ENCODE measurements at regions not wholly inside any gene's neighbourhood (a gene's known extent, or its start where the extent isn't known, plus 50 kb on each side); places are given as distances from the start of the nearest gene placed in this dataset.

GRCh38 chr14:55897031-55897430 lies 221.2 kb upstream of the PELI2 start:
- TF ChIP-seq, protein P1, sequence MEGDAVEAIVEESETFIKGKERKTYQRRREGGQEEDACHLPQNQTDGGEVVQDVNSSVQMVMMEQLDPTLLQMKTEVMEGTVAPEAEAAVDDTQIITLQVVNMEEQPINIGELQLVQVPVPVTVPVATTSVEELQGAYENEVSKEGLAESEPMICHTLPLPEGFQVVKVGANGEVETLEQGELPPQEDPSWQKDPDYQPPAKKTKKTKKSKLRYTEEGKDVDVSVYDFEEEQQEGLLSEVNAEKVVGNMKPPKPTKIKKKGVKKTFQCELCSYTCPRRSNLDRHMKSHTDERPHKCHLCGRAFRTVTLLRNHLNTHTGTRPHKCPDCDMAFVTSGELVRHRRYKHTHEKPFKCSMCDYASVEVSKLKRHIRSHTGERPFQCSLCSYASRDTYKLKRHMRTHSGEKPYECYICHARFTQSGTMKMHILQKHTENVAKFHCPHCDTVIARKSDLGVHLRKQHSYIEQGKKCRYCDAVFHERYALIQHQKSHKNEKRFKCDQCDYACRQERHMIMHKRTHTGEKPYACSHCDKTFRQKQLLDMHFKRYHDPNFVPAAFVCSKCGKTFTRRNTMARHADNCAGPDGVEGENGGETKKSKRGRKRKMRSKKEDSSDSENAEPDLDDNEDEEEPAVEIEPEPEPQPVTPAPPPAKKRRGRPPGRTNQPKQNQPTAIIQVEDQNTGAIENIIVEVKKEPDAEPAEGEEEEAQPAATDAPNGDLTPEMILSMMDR (IDR thresholded peaks at IDR 0.05; ENCODE audit: low read depth, low read length, missing control alignments), result no peak
- DNase-seq (ENCODE audit: extremely low read depth, low read depth), result no peak
- no peak overlapping the region for H3K4me3 ChIP-seq (replicated peaks; ENCODE audit: low read depth, low read length)

DNA sequence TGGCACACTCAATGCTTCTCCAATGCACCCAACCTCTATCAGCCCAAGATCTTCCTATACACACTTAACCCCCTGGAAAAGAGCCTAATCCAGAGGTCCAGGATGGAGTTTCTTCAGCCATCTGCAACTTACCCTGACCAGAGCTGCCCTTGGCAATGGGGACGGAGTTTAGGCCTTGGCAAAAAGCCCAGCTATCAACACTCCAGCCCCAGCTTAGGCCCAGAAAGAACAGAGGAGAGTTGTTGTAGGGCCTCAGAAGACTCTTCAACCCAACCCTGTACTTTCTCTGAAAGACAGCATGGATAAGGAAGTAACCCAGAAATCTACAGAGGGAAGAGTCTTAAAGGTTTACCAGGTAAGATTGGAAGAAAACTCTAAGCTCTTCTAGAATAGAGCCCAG lies 219.3 kb upstream of the PELI2 start:
- no peak for DNase-seq (ENCODE audit: extremely low read depth, low read depth)
- TF ChIP-seq, protein P1 (IDR thresholded peaks at IDR 0.05; ENCODE audit: low read depth, low read length, missing control alignments), result no peak
- H3K4me3 ChIP-seq (replicated peaks; ENCODE audit: low read depth, low read length), result no peak overlapping the region

- no peak for DNase-seq (ENCODE audit: extremely low read depth, low read depth)
- H3K4me3 ChIP-seq (replicated peaks; ENCODE audit: low read depth, low read length), result no peak overlapping the region
Measured at GRCh38 chr14:55899531-55899930, 218.7 kb upstream of the PELI2 start.

DNA sequence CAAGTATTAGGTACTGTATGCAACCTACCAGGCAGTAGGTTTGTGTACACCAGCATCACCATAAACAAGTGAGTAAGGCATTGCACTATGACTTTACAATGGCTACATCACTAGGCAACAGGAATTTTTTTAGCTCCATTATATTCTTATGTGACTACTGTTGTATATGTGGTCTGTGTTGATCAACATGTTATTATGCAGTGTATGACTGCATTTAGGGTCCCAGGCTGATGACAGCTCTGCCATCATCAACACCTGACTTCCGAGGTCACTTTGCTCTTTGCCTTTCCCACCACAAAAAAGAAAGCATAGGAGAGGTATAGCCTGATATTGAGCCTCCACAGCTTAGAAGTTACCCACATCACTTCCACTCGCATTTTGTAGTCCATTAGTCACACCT lies 217.5 kb upstream of the PELI2 start:
- H3K4me3 ChIP-seq (replicated peaks; ENCODE audit: low read depth, low read length), result no peak overlapping the region
- no peak for DNase-seq (ENCODE audit: extremely low read depth, low read depth)
- TF ChIP-seq, protein P1 (IDR thresholded peaks at IDR 0.05; ENCODE audit: low read depth, low read length, missing control alignments), result no peak

More at GRCh38 chr14:55899531-55899930, 218.7 kb upstream of the PELI2 start:
- TF ChIP-seq, protein P1 (IDR thresholded peaks at IDR 0.05; ENCODE audit: low read depth, low read length, missing control alignments), result no peak

- H3K4me3 ChIP-seq (replicated peaks; ENCODE audit: low read depth, low read length), result no peak overlapping the region
- TF ChIP-seq, protein P1 (IDR thresholded peaks at IDR 0.05; ENCODE audit: low read depth, low read length, missing control alignments), result no peak
- DNase-seq (ENCODE audit: extremely low read depth, low read depth), result no peak
Measured at GRCh38 chr14:55901291-55901690, 216.9 kb upstream of the PELI2 start.

GRCh38 chr14:55902241-55902640 lies 216.0 kb upstream of the PELI2 start:
- no peak overlapping the region for H3K4me3 ChIP-seq (replicated peaks; ENCODE audit: low read depth, low read length)
- TF ChIP-seq, protein P1 (IDR thresholded peaks at IDR 0.05; ENCODE audit: low read depth, low read length, missing control alignments), result no peak
- no peak for DNase-seq (ENCODE audit: extremely low read depth, low read depth)

GRCh38 chr14:55904086-55904485 lies 214.1 kb upstream of the PELI2 start:
- H3K4me3 ChIP-seq (replicated peaks; ENCODE audit: low read depth, low read length), result no peak overlapping the region
- TF ChIP-seq, protein P1 (IDR thresholded peaks at IDR 0.05; ENCODE audit: low read depth, low read length, missing control alignments), result no peak
- no peak for DNase-seq (ENCODE audit: extremely low read depth, low read depth)

Measured in HFF-Myc (cell line).